ENCODE measurements at regions not wholly inside any gene's neighbourhood (a gene's known extent, or its start where the extent isn't known, plus 50 kb on each side); places are given as distances from the start of the nearest gene placed in this dataset.

- TF ChIP-seq CREB1 (IDR thresholded peaks at IDR 0.05) (no peak), ASH2L (IDR thresholded peaks at IDR 0.05; ENCODE audit: low read length) (no peak)
These were observed 293.3 kb downstream of the ZNF536 start (continued) for GRCh38 chr19:30665449-30665848.
